OCI-M1 (cell line): ENCODE measurements at regions not wholly inside any gene's neighbourhood (a gene's known extent, or its start where the extent isn't known, plus 50 kb on each side); places are given as distances from the start of the nearest gene placed in this dataset.

Experiments
- DNase-seq: peaks from one replicate; lab custom pipeline; 2025; lab: John Stamatoyannopoulos, UW

DNA sequence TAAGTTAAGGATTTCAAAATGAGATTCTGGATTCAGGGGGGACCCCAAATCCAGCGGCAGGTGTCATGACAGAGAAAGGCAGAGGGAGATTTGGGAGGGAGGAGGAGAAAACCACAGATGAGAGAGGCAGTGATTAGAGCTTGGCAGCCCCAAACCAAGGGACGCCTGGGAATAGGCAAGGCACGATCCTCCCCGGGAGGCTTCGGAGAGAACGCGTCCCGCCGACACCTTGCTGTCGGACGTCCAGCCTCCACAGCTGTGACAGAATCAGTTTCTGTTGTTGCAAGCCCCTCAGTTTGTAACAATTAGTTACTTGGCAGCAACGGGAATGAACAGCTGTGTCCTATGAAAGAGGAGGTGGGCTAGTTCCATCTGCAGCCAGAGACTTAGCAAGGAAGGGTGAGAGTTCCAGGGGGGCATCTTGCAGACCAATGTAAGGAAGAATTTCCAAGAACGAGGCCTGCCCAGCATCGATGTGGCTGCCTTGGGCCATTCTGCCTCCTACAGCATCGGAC lies 110.7 kb upstream of the SDK2 start:
- DNase-seq: no peak

DNA sequence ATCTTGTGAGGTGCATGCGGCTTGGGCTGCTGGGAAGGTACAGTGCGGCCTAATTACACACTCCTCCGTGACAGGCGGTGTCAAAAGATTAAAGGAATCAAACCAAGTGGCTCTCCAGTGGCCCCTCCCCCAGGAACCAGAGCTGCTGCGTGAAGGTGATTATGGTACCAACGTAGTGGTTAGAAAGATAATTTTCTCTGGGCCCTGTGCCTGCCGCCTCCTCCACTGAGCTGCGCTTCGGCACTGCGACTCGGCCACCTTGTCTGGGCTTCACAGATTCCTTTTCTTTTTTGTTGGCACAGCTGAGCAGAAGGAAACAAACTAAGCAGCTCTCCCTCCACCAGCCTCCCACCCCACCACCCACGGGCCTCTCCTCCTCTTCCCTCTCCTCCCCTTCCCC lies 113.2 kb upstream of the SDK2 start:
- peak; percentile 27 for DNase-seq

DNA sequence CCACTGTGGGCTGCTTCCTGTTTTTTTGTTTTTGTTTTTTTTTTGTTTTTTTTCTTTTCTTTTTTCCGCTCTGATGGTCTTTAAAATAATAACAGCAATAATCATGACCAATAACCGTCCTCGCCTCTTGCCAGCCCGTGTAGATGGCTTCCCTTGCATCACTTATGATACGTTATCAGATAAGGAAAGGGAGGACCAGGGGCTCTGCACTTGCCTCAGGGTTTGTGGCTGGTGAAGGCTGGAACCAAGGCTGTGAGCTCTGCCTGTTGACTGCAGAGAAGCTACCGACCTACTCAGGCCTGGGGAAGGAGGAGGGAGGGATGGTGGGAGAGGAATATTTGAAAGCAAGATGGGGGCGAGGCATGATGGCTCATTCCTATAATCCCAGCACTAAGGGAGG lies 114.0 kb upstream of the SDK2 start:
- no peak for DNase-seq

DNA sequence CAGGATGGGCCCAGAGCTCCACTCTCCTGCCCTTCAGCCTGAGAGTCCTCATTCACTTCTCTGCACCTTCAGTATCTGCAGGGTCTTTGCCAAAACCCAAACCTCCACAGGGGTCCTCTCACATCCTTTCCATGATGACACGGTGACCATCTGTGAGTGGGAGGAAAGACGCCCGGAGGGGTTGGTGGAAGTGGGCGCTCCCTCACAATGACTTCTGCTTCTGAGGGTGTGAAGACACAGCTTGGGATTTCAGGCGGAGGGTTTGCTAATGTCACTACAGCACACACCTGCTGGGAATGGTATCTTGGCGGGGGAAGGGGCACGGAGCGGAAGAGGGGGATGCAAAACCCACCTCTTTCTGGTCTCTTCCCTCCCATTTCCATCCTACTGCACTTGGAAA lies 115.1 kb upstream of the SDK2 start:
- no peak for DNase-seq

DNA sequence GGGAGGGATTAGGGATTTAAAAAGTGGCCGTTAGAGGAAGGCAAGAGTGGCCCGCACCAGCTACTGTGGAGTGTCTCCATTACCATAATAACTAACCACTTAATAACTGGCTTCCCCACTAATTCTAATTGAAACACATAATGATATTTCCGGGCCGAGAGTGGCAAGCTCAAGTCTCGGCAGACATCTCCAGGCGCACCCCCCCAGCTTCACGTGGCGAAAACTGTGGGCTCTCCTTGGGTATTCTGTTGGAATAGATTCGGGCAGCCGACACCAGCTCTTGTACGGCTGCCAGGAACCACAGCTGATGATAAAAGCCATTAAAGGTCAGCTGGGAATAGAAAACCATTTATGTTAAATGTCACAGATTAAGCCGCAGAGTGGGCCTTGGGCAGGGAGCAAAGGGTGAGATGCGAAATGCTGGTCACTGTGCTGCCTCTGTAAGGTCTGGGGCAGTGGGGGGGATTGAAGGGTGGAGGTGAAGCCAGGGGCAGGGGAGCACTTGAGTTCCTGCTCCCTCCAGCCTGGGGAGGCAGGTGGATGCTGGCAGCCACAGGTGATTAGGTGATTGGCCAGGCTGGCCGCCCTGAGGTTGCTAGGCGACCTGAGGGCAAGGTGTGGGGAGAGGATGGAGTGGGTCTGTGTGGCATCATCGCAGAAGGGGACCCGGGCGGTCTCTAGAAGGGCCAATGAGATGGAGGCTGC lies 115.6 kb upstream of the SDK2 start:
- no peak for DNase-seq

DNA sequence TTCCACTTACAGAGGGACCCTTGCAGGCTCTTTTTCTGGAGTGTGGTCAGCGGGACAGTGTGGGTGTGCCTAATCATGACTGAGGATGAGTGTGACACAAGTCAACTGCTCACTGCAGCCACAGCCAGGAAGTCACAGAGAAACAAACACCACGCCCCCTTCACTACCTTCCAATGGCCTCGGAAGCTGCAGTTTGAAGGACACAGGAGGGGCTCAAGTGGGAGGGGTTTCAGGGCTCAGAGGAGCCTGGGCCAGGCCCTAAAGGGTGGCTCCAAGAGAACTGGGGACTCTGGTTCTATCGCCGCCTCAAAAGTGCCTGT lies 116.2 kb upstream of the SDK2 start:
- no peak for DNase-seq

DNA sequence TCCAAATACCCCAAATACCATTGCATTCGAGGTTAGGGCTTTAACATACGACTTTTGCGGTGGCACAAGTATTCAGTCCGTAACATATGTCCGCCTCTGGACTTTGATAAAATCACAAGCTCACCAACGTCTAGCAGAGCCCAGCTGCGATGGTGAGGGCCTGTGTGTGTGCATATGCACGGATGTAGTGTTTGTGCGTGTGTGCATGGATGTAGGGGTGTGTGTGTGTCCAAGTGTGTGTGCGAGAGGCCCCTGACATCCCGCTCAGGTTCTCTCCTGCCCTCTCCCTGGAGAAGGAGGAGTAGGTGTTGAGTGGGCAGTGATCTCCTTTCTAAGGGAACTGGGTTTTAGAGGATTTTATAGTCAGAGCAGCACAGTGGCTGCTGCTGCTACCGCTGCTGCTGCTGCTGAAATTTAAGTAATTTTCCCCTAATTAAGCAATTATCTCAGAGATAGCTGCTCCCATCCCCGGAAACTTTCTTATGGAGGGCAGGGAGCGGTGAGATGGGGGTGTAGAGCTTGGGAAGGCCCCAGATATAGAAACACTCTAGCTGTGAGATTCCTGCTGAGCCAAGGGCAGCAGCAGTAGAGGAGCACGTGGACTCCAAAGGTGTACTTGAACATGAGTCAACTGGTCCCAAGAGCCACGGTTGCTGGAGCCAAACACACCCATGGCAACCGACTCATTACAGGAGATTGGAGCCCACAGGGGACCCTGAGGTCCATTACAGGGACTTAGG lies 121.7 kb upstream of the SDK2 start:
- DNase-seq: no peak

DNA sequence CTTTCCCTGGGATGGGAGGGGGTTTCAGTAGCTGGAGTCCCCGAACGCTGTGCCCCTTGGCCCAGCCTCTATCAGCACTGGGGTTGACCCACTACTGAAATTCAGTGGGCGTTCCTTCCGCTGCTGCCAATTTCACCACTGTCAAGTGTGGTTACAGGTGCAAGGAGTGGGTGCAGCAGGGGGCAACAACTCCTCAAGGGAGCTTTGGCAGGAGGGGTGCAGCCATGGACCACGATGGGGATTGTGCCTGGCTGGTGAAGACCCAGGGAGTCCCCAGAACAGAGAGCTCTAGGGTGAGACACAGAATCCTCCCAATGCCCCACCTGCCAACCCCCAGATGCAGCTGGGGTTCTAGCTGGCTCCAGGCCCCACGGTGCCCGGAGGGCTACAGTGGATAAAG lies 123.5 kb upstream of the SDK2 start:
- DNase-seq: no peak

DNA sequence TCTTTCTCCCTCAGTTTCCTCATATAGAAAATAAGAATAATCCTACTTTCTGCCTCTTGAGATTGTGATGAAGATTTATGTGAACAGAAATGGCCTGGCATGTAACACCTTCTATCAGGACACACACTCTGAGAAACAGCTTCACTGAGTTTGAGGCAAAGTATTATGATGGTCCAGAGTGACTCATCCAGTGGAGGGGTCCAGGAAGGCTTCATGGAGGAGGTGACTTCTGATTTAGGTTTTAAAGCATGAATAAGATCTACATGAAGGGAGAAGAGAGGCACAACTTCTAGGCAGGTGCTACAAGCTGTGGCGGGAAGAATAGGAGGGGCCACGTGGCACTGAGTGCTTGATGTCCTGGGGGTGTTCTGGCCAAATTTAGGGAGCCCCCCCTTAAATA lies 124.4 kb upstream of the SDK2 start:
- no peak for DNase-seq

DNA sequence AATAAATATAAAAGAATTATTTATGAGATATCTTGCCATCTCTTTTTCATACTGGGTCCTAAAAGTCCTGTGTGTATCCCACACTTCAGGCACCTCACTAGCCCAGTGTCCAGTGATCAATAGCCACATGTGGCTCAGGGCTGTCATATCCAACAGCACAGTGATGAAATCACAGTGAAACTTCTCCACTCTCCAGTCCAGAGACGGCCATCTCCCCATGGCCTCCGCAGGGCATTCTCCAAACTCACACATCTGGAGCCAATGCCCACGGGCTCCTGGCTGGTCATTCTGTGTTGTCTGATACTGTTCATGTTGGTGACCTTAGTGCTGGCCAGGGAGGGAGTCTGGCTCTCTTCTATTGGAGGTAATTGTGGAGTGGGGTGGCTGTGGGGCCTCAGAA lies 125.2 kb upstream of the SDK2 start:
- no peak for DNase-seq

DNA sequence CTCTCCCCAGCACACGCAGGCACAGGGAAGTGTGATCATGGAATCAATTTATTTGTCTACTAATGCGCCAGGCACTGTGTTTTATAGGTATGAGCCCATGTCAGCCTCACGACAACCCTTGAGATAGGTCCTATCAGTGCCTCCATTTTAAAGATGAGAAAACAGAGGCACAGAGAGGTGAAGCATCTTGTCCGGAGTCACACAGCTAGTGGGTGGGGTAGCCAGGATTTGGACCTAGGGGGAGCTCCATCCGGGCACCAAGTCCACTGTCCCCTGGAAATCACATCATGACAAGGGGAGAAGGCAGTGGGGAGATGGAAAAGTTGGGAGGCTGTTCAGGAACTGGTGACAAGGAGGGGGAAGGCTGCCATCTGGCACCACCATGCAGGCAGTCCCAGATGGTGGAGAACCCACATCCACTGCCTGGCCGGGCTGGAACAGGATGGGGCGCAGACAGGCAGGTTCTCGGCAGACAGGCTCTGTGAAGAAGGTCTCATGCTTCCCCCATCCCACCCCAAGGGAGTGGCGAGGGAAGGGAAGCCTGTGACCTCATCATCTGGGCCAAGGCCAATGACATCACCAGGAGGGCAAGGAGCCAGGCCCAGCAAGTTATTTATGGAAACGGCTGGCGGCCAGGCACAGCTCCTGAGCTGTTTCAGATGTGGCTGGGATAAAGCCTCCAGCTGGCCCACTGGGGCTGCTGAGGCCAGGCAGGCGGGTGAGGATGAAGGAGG lies 126.0 kb upstream of the SDK2 start:
- peak; percentile 37 for DNase-seq

DNA sequence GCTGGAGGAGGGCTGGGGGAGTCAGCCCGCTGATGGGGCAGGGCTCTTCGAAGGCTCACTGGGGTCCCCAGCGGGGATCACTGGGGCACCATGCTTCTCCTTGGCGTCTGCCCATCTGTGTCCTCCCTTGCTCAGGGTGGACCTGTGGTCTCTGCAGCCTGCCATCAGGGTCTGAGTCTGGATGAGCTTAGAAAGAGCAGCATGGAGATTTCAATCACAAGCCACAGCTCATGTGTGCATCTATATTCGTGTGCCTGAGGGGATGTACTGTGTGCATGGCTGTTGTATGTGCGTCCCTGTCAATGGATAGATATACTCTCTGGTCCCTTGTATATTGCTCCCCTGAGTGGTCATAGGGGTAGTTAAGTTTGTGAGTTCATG lies 126.6 kb upstream of the SDK2 start:
- no peak for DNase-seq

DNA sequence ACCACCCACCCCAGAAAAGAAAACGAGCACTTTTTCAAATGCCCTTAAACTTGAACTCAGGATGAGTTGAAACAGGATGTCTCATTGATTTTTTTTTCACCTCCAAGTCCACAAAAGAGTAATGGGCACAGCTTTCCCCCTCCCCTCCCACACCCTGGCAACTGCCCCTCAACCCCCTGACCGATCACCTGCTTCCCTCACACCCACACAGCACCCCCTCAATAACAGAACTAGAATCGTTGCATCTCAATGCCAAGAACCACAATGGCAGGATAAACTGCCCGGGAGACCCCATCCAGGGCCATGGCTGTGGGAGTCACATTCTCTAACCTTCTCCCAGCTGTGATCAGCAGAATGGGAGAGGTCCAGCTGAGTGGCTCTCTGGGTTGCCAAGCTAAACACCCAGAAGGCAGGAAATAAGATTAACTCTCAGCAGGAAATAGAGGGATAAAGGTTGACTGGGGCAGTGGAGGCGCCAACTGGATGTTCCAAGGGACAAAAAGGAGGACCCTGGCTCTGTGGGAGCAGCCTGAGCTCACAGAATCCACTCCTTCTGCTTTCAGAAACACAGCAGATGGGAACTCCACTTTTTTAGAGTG lies 128.0 kb upstream of the SDK2 start:
- DNase-seq: no peak

DNA sequence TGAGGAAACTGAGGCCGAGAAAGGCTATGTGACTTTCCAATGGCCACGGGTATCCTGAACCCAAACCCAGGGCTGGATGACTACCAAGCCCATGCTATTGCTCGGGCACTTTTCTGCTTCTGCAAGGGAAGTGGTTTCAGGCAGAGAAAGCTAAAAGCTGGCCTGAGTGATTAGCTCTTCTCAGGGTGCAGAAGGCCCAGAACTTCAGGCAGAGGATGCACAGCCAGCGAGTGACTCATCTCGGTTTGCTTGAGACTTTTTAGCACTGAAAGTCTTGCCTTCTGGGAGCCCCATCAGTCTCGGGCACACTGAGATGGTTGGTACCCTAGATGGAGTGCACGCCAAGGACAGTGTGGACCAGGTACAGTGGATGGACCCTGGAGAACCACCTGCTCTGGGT lies 129.5 kb upstream of the SDK2 start:
- no peak for DNase-seq

DNA sequence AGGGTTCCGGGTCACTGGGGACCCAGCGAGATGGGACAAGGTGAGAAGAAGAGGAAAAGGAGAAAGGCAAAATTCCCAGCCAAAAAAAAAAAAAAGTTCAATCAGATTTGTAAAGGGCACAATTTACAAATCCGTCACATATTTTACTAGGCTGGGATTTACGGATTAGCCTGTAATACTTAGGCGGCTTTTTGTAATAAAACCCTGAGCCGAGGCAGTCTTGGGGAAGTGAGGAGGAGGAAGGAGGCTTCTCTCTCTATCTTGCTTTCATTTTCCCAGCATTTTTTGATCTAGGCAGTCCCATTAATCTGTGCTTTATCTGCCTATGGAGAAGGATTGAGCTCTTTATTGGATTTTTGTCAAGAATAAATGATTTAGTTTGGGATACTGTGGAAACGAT lies 130.6 kb upstream of the SDK2 start:
- no peak for DNase-seq

DNA sequence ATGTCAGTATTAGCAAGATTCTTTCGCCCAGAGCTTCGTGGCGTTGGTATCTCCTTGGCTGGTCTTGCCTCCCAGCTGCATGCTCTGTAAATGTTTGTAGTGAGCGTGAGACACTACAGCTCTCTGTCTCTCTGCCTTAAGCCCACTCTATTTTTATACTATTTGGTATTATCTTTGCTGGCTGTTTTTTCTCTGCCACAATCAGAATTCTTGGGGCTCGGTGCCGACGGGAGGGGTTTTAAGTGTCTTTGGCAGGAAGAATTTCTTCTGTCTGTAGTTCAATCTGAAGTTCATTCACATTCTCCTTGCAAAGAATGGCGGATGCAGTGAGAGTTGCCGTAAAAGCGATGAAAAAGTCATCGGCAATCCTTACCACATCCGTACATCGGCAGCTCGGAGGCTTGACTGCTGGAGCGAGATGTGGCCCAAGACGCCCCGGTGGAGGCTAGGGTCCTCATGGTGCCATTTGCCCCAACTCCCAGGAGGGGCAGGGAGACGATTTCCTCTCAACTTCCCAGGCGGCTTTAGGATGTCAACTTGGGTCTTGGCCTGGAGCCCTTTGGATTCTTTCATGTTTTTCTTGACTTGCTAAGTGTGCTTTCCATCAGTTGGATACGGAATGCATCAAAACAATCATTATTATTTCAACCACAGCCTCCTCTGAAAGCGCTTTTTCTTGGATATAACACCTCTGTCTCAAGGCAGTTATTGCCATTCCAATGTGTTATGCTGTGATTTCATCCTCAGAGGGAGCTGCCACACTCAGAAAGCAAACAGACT lies 132.3 kb upstream of the SDK2 start:
- DNase-seq: no peak

DNA sequence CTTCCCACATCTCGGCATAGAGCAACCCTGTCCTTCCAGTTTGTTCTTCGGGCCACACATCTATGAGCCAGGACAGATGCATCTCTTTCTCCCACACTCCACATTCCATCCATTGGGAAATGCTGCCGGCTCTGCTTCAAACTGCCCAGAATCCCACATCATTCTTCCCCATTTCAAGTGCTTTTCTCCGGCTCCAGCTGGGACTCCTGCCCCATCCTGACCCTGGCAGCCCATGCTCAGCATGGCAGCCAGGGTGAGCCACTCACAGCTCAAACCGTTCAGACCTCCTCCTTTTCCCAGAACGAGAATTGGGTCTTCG lies 132.8 kb upstream of the SDK2 start:
- DNase-seq: no peak

DNA sequence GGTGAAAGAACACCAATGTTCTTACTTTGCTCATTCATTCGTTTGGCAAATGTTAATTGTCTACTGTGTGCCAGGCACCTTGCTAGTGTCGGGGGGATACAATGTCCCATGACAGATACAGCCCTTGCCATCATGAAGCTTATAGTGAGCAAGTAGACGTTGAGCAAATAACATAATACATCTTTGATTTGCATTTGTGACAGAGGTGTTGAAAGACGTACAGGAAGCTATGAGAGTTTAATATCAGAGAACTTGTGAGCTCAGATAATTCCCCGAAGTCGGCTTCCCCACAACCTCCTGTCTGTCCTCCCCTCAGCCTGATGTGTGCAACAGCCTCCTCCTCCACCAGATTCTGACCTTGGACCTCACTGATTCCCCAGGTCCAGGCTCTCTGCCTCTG lies 138.0 kb upstream of the SDK2 start:
- no peak for DNase-seq

DNA sequence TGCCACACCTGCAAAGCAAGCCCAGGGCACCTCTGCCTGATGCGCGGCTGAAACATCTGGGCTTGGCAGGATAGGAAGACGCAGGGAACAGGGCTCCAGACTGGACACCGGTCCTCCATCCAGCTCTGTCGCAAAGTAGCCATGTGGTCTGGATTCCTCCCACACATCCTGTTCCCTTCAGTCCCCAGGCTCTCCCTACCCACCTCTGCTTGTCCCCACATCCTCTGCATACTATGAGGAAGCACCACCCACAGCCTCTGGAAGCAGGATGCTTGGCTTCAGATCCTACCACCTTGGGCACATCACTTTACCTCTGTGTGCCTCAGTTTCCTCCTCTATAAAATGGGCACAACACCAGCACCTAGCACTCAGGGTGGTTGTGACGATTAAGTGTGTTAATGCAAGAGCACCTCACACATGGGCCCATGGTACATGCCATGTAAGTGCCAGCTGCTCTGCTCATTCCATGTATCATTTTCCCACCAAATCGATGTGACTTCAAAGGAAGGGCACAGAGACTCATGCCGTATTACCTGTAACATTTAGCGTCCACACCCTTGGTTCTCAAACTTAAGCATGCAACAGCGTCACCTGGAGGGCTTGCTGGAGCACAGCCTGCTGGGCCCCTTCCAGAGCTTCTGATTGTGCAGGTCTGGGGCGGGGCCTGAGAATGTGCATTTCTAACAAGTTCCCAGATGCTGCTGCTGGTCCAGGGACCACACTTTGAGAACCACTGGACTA lies 138.6 kb upstream of the SDK2 start:
- no peak for DNase-seq

DNA sequence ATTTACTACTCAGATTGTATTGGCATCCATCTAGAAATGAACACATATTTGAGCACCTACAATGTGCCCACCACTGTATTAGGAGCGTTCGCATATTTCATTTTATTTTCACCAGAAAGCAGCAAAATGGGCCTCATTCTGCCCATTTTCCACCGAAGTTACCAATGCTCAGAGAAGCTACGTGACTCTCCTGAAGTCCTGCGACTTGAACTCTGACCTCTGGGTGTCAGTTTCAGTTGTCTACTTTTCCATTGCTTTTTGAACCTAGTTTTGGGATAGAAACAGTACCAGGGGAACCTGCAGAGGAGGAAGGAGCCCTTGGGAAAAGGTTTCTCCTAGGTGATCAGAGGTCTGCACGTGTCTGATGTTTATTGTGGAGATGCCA lies 139.1 kb upstream of the SDK2 start:
- DNase-seq: no peak

DNA sequence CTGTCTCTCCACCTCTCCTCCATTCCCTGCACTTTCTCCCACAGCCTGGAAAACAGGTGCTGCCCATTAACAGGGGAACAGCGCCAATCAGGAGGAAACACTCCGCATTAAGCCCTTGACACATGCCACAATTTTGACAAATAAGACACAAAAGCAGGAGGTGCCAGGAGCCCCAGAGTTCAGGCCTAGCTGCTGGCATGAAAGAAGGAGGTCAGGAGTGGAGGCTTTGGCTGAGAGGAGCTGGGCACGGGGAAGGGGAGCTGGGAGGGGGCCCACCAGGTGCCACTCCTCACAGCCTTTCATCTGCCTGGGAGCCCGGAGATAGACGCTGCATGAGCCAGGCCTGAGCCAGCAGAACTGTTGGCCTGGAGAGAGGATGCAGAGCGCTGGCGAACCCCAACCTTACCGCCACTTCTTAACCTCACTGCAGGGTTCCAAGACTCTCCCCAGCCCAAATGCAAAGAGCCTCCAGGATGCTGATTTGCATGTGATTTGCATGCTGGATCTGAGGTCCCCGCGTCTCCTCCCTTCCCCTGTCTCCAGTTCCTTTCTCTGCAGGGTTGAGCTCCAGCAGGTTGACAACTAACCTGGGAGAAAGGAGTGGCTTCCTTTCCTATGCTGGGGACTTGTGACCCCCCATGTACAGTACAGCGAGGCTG lies 139.8 kb upstream of the SDK2 start:
- DNase-seq: no peak
